Astrocyte (in vitro differentiated cells and primary cell): ENCODE measurements at regions not wholly inside any gene's neighbourhood (a gene's known extent, or its start where the extent isn't known, plus 50 kb on each side); places are given as distances from the start of the nearest gene placed in this dataset.

ENCODE experiments used
- DNase-seq: peaks from one replicate; pipeline ENCODE4 v3.0.0-alpha.2; 2010; ENCODE audit warnings: low read depth
- FAIRE-seq: peaks from 2 replicates; lab custom pipeline; 2011; peaks lifted over from hg19 to GRCh38; lab: Jason Lieb, UNC
- H2AFZ ChIP-seq: 2 replicates; pipeline ENCODE4 v1.6.0; 2012; ENCODE audit warnings: low read depth, low read length, inconsistent platforms
- H3K27ac ChIP-seq: 2 replicates; pipeline ENCODE4 v1.5.1; 2011; ENCODE audit warnings: low read depth, low read length, inconsistent platforms
- H3K27me3 ChIP-seq: 2 replicates; pipeline ENCODE4 v1.6.0; 2011; ENCODE audit warnings: low read length, inconsistent platforms; ENCODE audit not compliant: insufficient read depth
- H3K36me3 ChIP-seq: 2 replicates; pipeline ENCODE4 v1.5.1; 2011; ENCODE audit warnings: low read length, inconsistent platforms; ENCODE audit not compliant: insufficient read depth
- H3K4me1 ChIP-seq: 2 replicates; pipeline ENCODE4 v1.5.1; 2011; ENCODE audit warnings: low read length, inconsistent platforms; ENCODE audit not compliant: insufficient read depth
- H3K4me2 ChIP-seq: 2 replicates; pipeline ENCODE4 v1.6.0; 2012; ENCODE audit warnings: low read length, inconsistent platforms
- H3K4me3 ChIP-seq: 2 replicates; pipeline ENCODE4 v1.5.1; 2011; ENCODE audit warnings: low read depth, mild to moderate bottlenecking, low read length, inconsistent platforms; ENCODE audit not compliant: insufficient read depth
- H3K79me2 ChIP-seq: 2 replicates; pipeline ENCODE4 v1.6.0; 2012; ENCODE audit warnings: mild to moderate bottlenecking, low read length, inconsistent platforms; ENCODE audit not compliant: insufficient read depth
- H3K9ac ChIP-seq: 2 replicates; pipeline ENCODE4 v1.6.0; 2012; ENCODE audit warnings: mild to moderate bottlenecking, low read length, inconsistent platforms
- H3K9me3 ChIP-seq: 2 replicates; pipeline ENCODE4 v1.5.1; 2012; ENCODE audit warnings: low read depth, mild to moderate bottlenecking, low read length, inconsistent platforms; ENCODE audit not compliant: insufficient read depth
- H4K20me1 ChIP-seq: 2 replicates; pipeline ENCODE4 v1.6.0; 2012; ENCODE audit warnings: low read length, inconsistent platforms; ENCODE audit not compliant: insufficient read depth
- H3K27ac Mint-ChIP-seq: one replicate; pipeline ENCODE4 v1.8.0; 2021; ENCODE audit warnings: mild to moderate bottlenecking, mixed read lengths; ENCODE audit not compliant: unreplicated experiment
- H3K27me3 Mint-ChIP-seq: one replicate; pipeline ENCODE4 v1.8.0; 2021; ENCODE audit warnings: low read depth, mixed read lengths; ENCODE audit not compliant: unreplicated experiment
- H3K36me3 Mint-ChIP-seq: one replicate; pipeline ENCODE4 v1.8.0; 2021; ENCODE audit warnings: low read depth, mixed read lengths; ENCODE audit not compliant: unreplicated experiment
- H3K4me1 Mint-ChIP-seq: one replicate; pipeline ENCODE4 v1.8.0; 2021; ENCODE audit warnings: low read depth, mixed read lengths; ENCODE audit not compliant: unreplicated experiment
- H3K4me3 Mint-ChIP-seq: one replicate; pipeline ENCODE4 v1.8.0; 2021; ENCODE audit warnings: mild to moderate bottlenecking, moderate library complexity, mixed read lengths; ENCODE audit not compliant: unreplicated experiment
- H3K9me3 Mint-ChIP-seq: one replicate; pipeline ENCODE4 v1.8.0; 2021; ENCODE audit warnings: mild to moderate bottlenecking, mixed read lengths; ENCODE audit not compliant: unreplicated experiment
- CTCF ChIP-seq: IDR thresholded peaks from 2 replicates; pipeline ENCODE4 v1.5.1; 2011; ENCODE audit warnings: low read depth, mild to moderate bottlenecking, inconsistent platforms, low read length, moderate library complexity; ENCODE audit not compliant: insufficient read depth
- EZH2 ChIP-seq: IDR thresholded peaks from 2 replicates; pipeline ENCODE4 v1.6.1; 2012; ENCODE audit warnings: mild to moderate bottlenecking, low read length, inconsistent platforms; ENCODE audit not compliant: insufficient read depth

- no peak for FAIRE-seq
- H3K27me3 Mint-ChIP-seq: no peaks in the 10 kb centered on the region
- Histone ChIP-seq H4K20me1 (no peaks in the 10 kb centered on the region), H3K79me2 (no peaks in the 10 kb centered on the region), H3K27me3 (no peaks in the 10 kb centered on the region), H3K36me3 (no peaks in the 10 kb centered on the region), H3K9ac (no peak overlapping the region), H3K27ac (no peak overlapping the region), H3K9me3 (no peaks in the 10 kb centered on the region), H3K4me2 (no peak overlapping the region), H2AFZ (no peak overlapping the region), H3K4me3 (no peak overlapping the region), H3K4me1 (no peaks in the 10 kb centered on the region)
- H3K27ac Mint-ChIP-seq: no peak overlapping the region
- H3K9me3 Mint-ChIP-seq: no peaks in the 10 kb centered on the region
- TF ChIP-seq CTCF: no peak
- no peak for TF ChIP-seq EZH2
- no peak overlapping the region for H3K4me3 Mint-ChIP-seq
- peaks cover 4% of the 10 kb centered on the region for H3K4me1 Mint-ChIP-seq
- peak; percentile 1 for DNase-seq
- no peaks in the 10 kb centered on the region for H3K36me3 Mint-ChIP-seq
These were observed 609.6 kb upstream of the NEGR1 start for GRCh38 chr1:72891976-72892375.

DNA sequence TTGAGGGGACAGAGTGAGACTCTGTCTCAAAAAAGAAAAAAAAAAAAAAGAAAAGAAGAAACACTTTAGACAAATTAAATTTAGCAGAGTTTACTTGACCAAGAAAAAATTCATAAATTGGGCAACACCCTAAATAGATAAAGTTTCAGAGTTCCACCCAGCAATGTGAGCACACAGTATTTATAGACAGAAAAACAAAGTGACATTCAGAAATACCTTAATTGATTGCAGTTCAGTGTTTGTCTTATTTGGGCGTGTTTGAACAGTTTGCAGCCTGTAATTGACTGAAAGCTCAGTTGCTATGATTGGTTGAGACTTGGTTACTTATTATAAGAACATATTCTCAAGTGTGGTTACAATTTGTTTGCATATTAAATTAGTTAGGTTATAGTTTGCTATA is 603.5 kb upstream of the NEGR1 start:
- H3K9ac ChIP-seq: no peak overlapping the region
- Mint-ChIP-seq H3K27me3 (no peaks in the 10 kb centered on the region), H3K4me1 (no peaks in the 10 kb centered on the region), H3K9me3 (no peaks in the 10 kb centered on the region), H3K27ac (no peak overlapping the region), H3K4me3 (no peak overlapping the region), H3K36me3 (no peaks in the 10 kb centered on the region)
- no peaks in the 10 kb centered on the region for H3K79me2 ChIP-seq
- no peak overlapping the region for H3K4me3 ChIP-seq
- H3K27ac ChIP-seq: no peak overlapping the region
- H3K4me1 ChIP-seq: no peaks in the 10 kb centered on the region
- H3K4me2 ChIP-seq: no peak overlapping the region
- FAIRE-seq: no peak
- no peaks in the 10 kb centered on the region for H3K9me3 ChIP-seq
- H4K20me1 ChIP-seq: no peaks in the 10 kb centered on the region
- H3K36me3 ChIP-seq: no peaks in the 10 kb centered on the region
- H2AFZ ChIP-seq: no peak overlapping the region
- no peak for TF ChIP-seq EZH2
- no peak for TF ChIP-seq CTCF
- no peaks in the 10 kb centered on the region for H3K27me3 ChIP-seq
- no peak for DNase-seq

DNA sequence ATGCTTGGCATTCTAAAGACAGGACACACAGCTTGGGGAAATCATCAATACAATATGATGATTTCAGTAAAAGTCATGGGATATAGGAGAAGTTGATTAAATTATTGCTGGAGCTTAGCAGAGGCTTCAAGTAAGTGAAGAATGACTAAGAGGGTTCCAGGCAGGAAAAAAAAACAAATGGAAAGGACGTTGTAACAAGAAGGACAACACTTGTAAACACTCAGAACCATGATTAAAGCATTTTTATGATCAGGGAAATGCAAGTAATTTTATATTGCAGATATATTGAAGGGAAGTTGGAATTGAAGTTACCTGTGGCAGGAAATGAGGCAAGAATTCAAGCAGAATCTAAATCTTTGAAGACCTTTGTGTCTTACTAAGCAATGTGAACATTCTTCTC is 602.7 kb upstream of the NEGR1 start:
- no peak overlapping the region for H3K27ac ChIP-seq
- DNase-seq (no peak), FAIRE-seq (no peak)
- no peak overlapping the region for H2AFZ ChIP-seq
- no peaks in the 10 kb centered on the region for H3K9me3 ChIP-seq
- H3K27ac Mint-ChIP-seq: no peak overlapping the region
- H3K4me3 ChIP-seq: no peak overlapping the region
- no peaks in the 10 kb centered on the region for H3K4me1 Mint-ChIP-seq
- H3K9me3 Mint-ChIP-seq: no peaks in the 10 kb centered on the region
- H3K4me1 ChIP-seq: no peaks in the 10 kb centered on the region
- H3K4me2 ChIP-seq: no peak overlapping the region
- H3K27me3 ChIP-seq: no peaks in the 10 kb centered on the region
- TF ChIP-seq CTCF (no peak), EZH2 (no peak)
- no peak overlapping the region for H3K9ac ChIP-seq
- no peaks in the 10 kb centered on the region for H3K27me3 Mint-ChIP-seq
- no peaks in the 10 kb centered on the region for H3K36me3 Mint-ChIP-seq
- H4K20me1 ChIP-seq: no peaks in the 10 kb centered on the region
- H3K79me2 ChIP-seq: no peaks in the 10 kb centered on the region
- no peak overlapping the region for H3K4me3 Mint-ChIP-seq
- H3K36me3 ChIP-seq: no peaks in the 10 kb centered on the region
